ENCODE measurements at regions not wholly inside any gene's neighbourhood (a gene's known extent, or its start where the extent isn't known, plus 50 kb on each side); places are given as distances from the start of the nearest gene placed in this dataset.

DNA sequence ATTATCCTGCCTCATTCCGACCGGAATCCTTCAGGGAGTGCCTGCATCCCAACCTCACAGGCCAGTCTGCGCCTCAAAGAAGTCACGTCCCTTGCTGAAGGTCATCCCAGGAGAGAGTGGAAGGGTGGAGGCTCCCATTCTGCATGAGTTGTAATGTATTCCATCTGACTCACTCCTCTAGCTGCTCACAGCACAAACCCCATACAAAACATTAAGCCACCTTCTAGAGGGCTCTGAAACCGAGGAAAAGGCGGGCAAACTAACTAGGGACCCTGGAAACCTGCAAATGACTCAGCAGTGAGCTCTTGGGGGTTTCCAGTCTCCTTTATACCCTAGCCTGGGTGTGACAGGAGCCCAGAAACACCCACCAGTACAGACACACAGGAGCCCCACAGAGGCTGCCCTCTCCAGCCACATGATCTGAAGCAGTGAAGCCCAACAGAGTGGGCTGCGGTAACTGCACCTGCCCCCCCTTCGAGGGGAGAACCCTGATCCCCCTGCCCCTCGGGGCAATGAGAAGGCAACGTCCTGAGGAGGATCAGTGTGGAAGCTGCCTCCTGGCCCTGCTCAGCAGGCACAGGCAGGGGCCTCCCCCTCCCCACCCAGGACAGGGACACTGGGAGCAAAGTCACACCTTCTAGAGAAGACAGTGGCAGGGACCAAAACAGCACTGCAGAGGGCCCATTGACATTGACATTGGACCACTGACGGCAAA is 69.3 kb upstream of the SNTG2 start:
- intact Hi-C loops (cut with micrococcal nuclease): no loop called here
- Mint-ChIP-seq H3K36me3 (ENCODE audit: insufficient read depth, unreplicated experiment) (no peaks in the 10 kb centered on the region), H3K4me1 (ENCODE audit: insufficient read depth, unreplicated experiment) (no peaks in the 10 kb centered on the region), H3K27ac (ENCODE audit: low read depth, unreplicated experiment) (no peak overlapping the region), H3K4me3 (ENCODE audit: unreplicated experiment) (no peak overlapping the region), H3K27me3 (ENCODE audit: insufficient read depth, unreplicated experiment) (peaks cover 48% of the 10 kb centered on the region), H3K9me3 (ENCODE audit: unreplicated experiment) (no peaks in the 10 kb centered on the region)
- TF ChIP-seq, protein P1, sequence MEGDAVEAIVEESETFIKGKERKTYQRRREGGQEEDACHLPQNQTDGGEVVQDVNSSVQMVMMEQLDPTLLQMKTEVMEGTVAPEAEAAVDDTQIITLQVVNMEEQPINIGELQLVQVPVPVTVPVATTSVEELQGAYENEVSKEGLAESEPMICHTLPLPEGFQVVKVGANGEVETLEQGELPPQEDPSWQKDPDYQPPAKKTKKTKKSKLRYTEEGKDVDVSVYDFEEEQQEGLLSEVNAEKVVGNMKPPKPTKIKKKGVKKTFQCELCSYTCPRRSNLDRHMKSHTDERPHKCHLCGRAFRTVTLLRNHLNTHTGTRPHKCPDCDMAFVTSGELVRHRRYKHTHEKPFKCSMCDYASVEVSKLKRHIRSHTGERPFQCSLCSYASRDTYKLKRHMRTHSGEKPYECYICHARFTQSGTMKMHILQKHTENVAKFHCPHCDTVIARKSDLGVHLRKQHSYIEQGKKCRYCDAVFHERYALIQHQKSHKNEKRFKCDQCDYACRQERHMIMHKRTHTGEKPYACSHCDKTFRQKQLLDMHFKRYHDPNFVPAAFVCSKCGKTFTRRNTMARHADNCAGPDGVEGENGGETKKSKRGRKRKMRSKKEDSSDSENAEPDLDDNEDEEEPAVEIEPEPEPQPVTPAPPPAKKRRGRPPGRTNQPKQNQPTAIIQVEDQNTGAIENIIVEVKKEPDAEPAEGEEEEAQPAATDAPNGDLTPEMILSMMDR (IDR thresholded peaks at IDR 0.05; ENCODE audit: unreplicated experiment): no peak
- no TSS peak for BruUV-seq (replicated peaks)
- DNase-seq (ENCODE audit: unreplicated experiment): no peak
- ChIA-PET CTCF (no interaction called here), POLR2A (no interaction called here)

DNA sequence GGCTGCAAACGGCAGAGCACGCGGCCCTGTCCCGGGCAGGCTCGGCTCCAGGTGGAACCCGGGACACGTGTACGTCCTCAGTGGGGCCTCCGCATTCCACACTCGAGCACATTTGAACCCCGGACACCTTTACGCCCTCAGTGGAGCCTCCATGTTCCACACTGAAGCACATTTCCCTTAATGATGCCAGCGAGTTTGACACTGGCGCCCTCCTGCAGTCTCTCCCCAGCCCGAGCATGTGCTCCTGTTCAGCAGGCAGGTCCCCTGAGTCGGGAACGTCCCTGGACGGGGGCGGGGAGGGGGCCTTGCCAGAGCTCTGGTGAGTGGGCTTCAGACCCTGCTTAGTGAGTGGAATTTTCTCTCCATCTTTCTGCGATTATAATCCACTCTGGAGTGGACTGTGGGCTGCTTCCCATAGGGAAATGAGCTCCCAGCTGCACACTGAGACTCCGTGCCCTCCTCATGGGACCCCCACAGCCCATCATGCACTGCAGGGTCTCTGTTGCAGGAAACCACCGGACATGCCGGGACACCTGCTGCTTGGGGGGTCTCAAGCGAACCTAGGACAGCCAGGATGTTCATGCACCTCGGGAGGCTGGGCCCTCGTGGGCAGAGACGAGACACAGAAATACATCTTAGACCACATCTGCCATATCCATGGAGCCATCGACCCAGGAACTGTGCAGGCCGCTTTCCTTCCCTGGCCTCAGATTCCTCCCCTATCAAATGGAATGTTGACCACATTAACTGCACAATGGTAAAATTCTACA is 70.3 kb upstream of the SNTG2 start:
- CTCF ChIA-PET: interaction anchor here (0.7 kb wide), 1 partner anchor 664 kb away, joined by 3 read pairs; no protein-coding TSS in a partner anchor
- DNase-seq (ENCODE audit: unreplicated experiment): no peak
- POLR2A ChIA-PET: no interaction called here
- no TSS peak for BruUV-seq (replicated peaks)
- no peak overlapping the region for H3K27ac Mint-ChIP-seq (ENCODE audit: low read depth, unreplicated experiment)
- H3K4me1 Mint-ChIP-seq (ENCODE audit: insufficient read depth, unreplicated experiment): no peaks in the 10 kb centered on the region
- H3K36me3 Mint-ChIP-seq (ENCODE audit: insufficient read depth, unreplicated experiment): no peaks in the 10 kb centered on the region
- no peaks in the 10 kb centered on the region for H3K9me3 Mint-ChIP-seq (ENCODE audit: unreplicated experiment)
- H3K27me3 Mint-ChIP-seq (ENCODE audit: insufficient read depth, unreplicated experiment): peaks cover 42% of the 10 kb centered on the region
- TF ChIP-seq, protein P1 (IDR thresholded peaks at IDR 0.05; ENCODE audit: unreplicated experiment): no peak
- intact Hi-C loops (cut with micrococcal nuclease): no loop called here
- H3K4me3 Mint-ChIP-seq (ENCODE audit: unreplicated experiment): no peak overlapping the region

- Mint-ChIP-seq H3K36me3 (ENCODE audit: insufficient read depth, unreplicated experiment) (no peaks in the 10 kb centered on the region), H3K9me3 (ENCODE audit: unreplicated experiment) (no peaks in the 10 kb centered on the region), H3K27ac (ENCODE audit: low read depth, unreplicated experiment) (no peak overlapping the region), H3K4me3 (ENCODE audit: unreplicated experiment) (no peak overlapping the region), H3K4me1 (ENCODE audit: insufficient read depth, unreplicated experiment) (no peaks in the 10 kb centered on the region), H3K27me3 (ENCODE audit: insufficient read depth, unreplicated experiment) (peaks cover 34% of the 10 kb centered on the region)
- POLR2A ChIA-PET: no interaction called here
- TF ChIP-seq, protein P1 (IDR thresholded peaks at IDR 0.05; ENCODE audit: unreplicated experiment): no peak
- no TSS peak for BruUV-seq (replicated peaks)
- CTCF ChIA-PET: interaction anchor here (0.7 kb wide), 1 partner anchor 665 kb away, joined by 3 read pairs; no protein-coding TSS in a partner anchor
- no peak for DNase-seq (ENCODE audit: unreplicated experiment)
- intact Hi-C loops (cut with micrococcal nuclease): no loop called here
Observed at GRCh38 chr2:879540-879939, 71.1 kb upstream of the SNTG2 start.

DNA sequence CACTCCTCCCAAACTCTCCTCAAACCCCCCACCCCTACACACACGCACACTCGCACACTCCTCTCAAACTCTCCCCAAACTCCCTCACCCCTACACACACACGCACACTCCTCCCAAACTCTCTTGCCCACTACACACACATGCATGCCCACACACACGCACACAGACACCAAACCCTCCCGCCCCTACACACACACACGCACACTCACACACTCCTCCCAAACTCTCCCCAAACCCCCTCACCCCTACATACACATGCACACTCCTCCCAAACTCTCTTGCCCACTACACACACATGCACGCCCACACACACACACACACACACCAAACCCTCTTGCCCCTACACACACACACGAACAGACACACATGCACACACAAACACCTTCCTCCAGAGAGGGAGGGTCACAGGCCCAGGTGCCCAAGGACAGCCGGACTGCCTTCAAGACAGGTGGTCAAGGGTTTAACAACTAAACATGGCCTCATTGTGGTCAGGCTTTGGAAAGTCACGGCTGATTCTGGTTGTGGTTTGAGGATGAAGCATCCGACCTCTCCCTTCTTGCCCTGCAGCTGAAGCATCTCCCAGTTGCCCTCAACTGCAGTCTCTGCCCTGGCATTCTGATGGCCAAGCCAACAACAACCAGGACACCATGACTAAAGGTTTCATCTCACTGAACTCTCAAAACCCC is 72.3 kb upstream of the SNTG2 start:
- Mint-ChIP-seq H3K36me3 (ENCODE audit: insufficient read depth, unreplicated experiment) (no peaks in the 10 kb centered on the region), H3K4me3 (ENCODE audit: unreplicated experiment) (no peak overlapping the region), H3K9me3 (ENCODE audit: unreplicated experiment) (no peaks in the 10 kb centered on the region), H3K4me1 (ENCODE audit: insufficient read depth, unreplicated experiment) (no peaks in the 10 kb centered on the region), H3K27me3 (ENCODE audit: insufficient read depth, unreplicated experiment) (peaks cover 22% of the 10 kb centered on the region), H3K27ac (ENCODE audit: low read depth, unreplicated experiment) (no peak overlapping the region)
- BruUV-seq (replicated peaks): no TSS peak
- ChIA-PET POLR2A (no interaction called here), CTCF (no interaction called here)
- no peak for DNase-seq (ENCODE audit: unreplicated experiment)
- TF ChIP-seq, protein P1 (IDR thresholded peaks at IDR 0.05; ENCODE audit: unreplicated experiment): no peak
- intact Hi-C loops (cut with micrococcal nuclease): no loop called here

Measured in MCF 10A (cell line).